HG03108 (cell line): ENCODE measurements at regions not wholly inside any gene's neighbourhood (a gene's known extent, or its start where the extent isn't known, plus 50 kb on each side); places are given as distances from the start of the nearest gene placed in this dataset.

Experiments
- ATAC-seq: cut with Tn5 transposase; IDR thresholded peaks from one replicate; pipeline ENCODE4 v1.9.1; 2021; ENCODE audit warnings: moderate library complexity; ENCODE audit not compliant: unreplicated experiment

DNA sequence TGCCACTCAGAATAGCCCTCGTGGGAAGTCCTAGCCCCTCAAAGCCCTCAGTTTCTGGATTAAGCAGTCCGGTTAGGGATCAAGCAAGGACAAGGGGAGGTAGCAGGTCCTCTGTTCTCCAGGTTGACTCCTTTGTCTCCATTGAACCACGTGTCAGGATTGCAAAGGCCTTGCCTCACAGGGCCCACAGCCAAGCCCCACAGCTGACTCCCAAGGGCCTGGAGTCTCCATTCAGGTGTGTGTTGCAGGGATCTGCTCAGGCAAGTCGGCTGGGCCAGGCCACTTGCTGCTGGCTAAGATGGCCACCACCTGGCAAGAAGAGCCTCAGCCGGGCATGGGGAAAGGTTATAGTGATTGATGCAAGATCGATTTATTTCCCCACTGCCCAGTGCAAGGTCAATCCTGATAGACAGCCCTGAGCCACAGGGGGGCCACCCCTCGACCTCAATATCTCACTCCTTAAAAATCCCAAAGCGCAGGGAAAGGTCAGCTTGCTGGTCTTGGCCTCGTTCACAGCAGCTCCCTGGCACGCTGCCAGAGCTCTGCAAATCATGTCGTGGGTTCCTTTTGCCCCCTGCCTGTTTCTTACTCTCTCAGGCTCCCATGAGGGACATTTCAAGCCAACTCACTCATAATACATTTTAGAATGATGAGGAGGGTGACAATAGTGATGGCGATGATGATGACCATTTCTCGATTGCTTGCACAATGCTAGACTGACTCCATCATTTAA is 75.9 kb downstream of the EDN3 start:
- no peak for ATAC-seq

DNA sequence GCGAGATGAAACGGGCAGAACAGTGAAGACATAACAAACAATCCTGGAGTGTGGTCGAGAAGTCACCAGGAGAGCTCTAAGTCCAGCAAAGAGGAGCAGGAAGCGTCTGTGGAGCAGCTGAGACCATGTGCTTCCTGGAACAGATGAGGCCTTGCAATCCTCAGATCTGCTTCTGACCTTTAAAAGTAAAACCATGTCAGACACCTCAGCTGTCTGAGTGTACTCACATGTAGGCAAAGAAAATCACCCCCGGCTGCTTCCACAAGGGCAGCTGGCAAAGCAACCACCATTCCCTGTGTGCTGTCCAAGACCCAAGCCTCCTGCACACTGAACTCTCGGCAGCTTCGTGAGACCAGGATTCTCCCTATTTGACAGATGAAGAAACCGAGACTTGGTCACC is 76.6 kb downstream of the EDN3 start:
- no peak for ATAC-seq

DNA sequence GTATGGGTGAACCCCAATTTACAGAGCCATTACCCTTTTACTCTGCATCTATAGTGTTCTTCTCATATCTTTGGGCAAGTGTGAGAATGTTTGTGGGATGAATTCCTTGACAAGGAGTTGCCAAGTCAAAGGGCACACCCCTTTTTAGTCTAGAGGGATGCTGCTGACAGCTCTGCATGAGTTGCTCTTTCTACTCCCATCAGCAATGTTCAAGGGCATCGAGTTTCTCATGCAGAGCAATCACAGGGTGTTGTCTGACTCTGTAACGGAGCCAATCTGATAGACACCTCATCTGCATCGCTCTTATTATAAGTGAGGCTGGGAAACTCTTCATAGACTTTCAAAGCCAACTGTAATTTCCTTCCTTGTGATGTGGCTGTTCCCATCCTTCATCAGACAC is 77.4 kb downstream of the EDN3 start:
- ATAC-seq = no peak

GRCh38 chr20:59378396-59378795 is 78.0 kb downstream of the EDN3 start:
- no peak for ATAC-seq

- ATAC-seq = no peak
Observed at GRCh38 chr20:59378966-59379365, 78.6 kb downstream of the EDN3 start.

GRCh38 chr20:59381689-59382088 is 81.3 kb downstream of the EDN3 start:
- no peak for ATAC-seq

DNA sequence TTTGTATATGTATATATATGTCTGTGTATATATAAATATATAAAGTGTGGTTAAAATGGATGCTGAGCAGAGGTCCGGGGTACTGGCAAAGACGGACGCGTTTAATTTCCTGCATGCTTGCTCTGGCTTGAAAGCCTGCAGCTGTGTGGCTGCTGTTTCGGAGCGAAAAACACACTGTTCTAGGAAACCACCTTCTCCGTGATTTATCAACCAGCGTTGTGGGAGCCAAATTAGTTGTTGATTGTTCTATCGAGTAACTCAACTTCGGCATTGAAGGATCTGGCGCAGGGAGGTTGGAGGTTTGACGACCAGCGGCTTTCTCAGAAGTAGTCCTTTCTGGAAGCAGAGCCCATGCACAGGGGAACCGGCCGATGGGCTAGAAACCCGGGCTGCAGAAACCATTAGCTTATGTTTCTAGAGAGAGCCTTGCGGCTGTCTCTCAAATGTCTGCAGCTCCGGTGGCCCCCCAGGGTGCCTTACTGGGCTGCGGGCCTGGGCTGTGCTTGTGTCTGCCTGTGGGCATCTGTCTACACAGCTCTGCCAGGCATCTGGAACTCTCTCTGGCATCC is 81.8 kb downstream of the EDN3 start:
- no peak for ATAC-seq

DNA sequence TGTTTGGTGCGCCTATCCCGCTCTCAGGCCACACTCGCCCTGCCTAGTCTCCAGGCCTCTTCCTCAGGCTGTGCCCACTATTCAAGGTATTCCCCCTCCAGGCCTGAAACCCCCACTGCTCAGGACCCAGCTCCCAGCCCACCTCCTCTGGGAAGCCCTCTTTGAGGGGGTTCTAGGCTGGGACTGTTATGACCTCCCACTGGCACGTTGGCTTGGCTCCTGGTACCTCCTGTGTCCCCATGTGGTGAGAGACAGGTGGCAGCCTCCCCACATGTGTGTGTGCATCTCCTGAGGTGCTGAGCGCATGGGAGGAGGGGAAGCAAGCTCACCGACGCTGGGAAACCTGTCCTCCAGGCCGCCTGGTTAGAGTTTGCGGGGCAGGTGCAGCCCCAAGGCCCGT is 82.5 kb downstream of the EDN3 start:
- no peak for ATAC-seq

- ATAC-seq = no peak
Observed at GRCh38 chr20:59385038-59385437, 84.6 kb downstream of the EDN3 start.

DNA sequence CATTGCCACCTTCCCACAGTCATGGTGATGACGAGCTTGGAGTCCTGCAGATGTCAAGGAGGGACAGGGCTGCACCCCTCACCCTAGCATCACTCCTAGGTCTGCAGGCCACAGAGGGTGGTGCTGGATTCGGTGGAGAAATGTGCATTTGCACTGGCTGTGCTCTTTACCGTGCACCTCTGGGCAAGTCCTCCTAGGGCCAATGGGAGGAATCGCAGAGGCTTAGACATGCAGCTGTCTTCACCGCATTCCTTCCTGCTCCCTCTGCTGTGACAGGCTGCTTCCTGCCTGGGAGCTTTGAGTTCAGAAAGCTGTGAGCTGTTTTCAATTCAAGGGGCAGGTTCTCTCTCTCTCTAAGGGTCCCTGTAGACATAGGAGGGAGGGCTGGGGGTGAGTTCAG is 85.1 kb downstream of the EDN3 start:
- ATAC-seq = no peak

- ATAC-seq = no peak
Observed at GRCh38 chr20:59386809-59387208, 86.4 kb downstream of the EDN3 start.

DNA sequence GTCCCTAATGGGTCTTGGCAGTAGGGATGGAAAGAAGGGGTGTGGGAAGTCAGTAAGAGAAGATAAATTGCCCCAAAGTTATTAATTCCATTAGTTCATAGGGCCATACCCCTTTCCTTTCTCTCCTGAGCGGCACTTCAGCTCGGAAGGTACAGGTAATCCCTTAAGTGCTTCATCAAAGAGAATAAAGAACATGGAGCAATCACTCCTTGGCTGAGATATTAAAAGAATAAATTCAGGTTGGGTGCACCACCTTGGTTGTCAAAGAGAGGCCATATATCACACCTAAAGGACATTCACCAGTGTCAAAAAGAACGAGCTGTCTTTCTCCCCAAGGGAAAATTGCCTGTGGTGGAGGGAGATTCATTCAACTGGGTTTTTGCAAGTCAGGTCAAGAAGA is 87.5 kb downstream of the EDN3 start:
- ATAC-seq = no peak

- ATAC-seq = no peak
Observed at GRCh38 chr20:59388402-59388801, 88.0 kb downstream of the EDN3 start.

DNA sequence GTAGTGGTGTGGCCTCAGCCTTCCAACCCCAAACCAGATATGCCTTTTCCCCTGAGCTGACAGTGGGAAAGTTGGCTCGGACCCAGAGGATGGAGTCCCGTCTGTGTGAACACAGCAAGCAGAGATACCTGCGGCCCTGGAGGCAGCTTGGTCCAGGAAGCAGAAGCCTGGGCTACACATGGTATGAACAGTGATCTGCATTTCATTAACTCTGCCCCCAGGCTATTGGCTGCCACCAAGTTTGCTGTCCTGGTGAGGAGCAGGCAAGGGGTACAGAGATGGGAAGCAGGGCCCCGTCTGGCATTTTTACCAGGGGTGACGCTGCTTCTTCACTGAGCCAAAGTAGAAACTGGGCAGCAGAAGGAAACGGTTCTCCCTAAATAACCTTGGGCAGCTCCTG is 90.0 kb downstream of the EDN3 start:
- ATAC-seq = no peak

GRCh38 chr20:59391975-59392374 is 91.6 kb downstream of the EDN3 start:
- ATAC-seq = no peak

DNA sequence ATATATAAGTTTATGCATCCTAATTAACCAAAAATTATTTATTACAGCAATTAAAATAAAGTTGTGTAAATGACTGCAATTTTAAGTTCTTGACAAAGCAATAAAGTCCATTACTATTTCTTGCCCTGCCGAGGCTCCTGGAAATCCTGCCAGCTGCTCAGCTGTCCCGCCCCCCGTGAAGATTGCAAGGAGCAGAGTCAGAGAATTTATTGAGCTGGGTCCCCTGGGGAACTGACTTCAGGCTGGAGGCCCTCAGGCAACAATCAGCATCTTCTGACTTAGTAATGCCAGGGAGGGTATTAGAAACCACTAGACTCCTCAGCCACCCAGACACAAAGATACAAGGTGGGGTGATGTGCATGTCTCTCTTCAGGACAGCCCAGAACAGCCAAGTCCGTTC is 92.3 kb downstream of the EDN3 start:
- no peak for ATAC-seq

GRCh38 chr20:59393142-59393541 is 92.7 kb downstream of the EDN3 start:
- ATAC-seq = no peak

GRCh38 chr20:59395729-59396128 is 95.3 kb downstream of the EDN3 start:
- ATAC-seq = no peak

DNA sequence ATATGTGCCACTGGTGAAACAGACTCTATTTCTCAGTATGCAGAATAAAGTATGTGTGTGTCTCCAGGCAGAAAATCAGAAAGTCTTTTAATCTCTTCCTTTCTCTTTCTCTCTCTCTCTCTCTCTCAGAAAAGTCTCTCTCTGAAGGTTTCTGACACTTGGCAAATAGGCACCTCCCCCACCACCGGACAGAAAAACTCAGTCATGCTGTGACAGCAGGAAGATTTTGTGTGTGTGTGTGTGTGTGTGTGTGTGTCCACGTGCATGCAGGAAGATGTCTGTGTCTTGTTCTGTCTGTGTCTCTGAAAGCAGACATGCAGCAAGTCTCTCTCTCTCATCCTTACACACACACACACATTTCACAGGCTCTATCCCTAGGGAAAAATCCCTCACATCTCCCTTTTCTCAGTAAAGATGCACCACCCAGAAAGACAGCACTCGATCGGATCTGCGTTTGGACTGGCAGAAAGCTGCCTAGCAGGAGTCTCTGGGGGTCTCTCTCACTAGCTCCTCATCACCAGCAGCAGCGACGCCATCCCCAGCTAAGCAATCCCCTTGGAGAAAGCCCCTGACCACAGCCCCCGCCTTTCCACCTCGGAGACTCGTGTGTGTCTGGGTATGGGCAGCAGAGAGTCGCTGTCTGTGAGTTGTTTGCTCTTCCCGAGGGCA is 98.3 kb downstream of the EDN3 start:
- no peak for ATAC-seq

GRCh38 chr20:59399426-59400099 is 99.2 kb downstream of the EDN3 start:
- ATAC-seq = no peak

- no peak for ATAC-seq
Observed at GRCh38 chr20:59400708-59401107, 100.3 kb downstream of the EDN3 start.

- no peak for ATAC-seq
Observed at GRCh38 chr20:59402681-59403080, 102.3 kb downstream of the EDN3 start.
